Neutrophil (primary cell): ENCODE measurements at regions not wholly inside any gene's neighbourhood (a gene's known extent, or its start where the extent isn't known, plus 50 kb on each side); places are given as distances from the start of the nearest gene placed in this dataset.
"Not testable (repeated sequence)": the region's sequence is repeated elsewhere in the genome, so short reads cannot be mapped to it uniquely, and the experiment has no call there.

Experiments
- H3K27ac ChIP-seq: fragments of 200-600 bp; sonication (generic); 2 replicates; pipeline ENCODE4 v1.5.1; 2016; ENCODE audit warnings: mild to moderate bottlenecking, moderate library complexity
- H3K27me3 ChIP-seq: fragments of 200-600 bp; sonication (generic); 2 replicates; pipeline ENCODE4 v1.6.0; 2016; ENCODE audit warnings: mild to moderate bottlenecking
- H3K36me3 ChIP-seq: fragments of 200-600 bp; sonication (generic); 2 replicates; pipeline ENCODE4 v1.5.1; 2017
- H3K4me1 ChIP-seq, 2 experiments: fragments of 200-600 bp in 1 of 2; sonication (generic) in 1 of 2; 1 replicate in 1 of 2; 2 replicates in 1 of 2; pipeline versions ENCODE4 v1.5.1 to v1.6.1; 2013 to 2016; ENCODE audit warnings: low read depth in 1 of 2, low read length in 1 of 2, mild to moderate bottlenecking in 1 of 2, moderate library complexity in 1 of 2; ENCODE audit not compliant: control insufficient read depth in 1 of 2, insufficient read depth in 1 of 2
- H3K4me3 ChIP-seq, 2 experiments: fragments of 200-600 bp in 1 of 2; sonication (generic) in 1 of 2; 1 replicate in 1 of 2; 2 replicates in 1 of 2; pipeline ENCODE4 v1.5.1; 2013 to 2016; ENCODE audit warnings: low read depth in 1 of 2, low read length in 1 of 2, mild to moderate bottlenecking in 1 of 2, moderate library complexity in 1 of 2
- H3K9me3 ChIP-seq: fragments of 200-600 bp; sonication (generic); 2 replicates; pipeline ENCODE4 v1.5.1; 2016
- CTCF ChIP-seq: fragments of 200-600 bp; sonication (generic); IDR thresholded peaks from 2 replicates; pipeline ENCODE4 v1.5.1; 2016; ENCODE audit warnings: antibody characterized with exemption

- Histone ChIP-seq H3K27ac (no peak overlapping the region), H3K27me3 (no peaks in the 10 kb centered on the region)
- TF ChIP-seq CTCF = no peak
Measured at GRCh38 chr3:153484842-153485241, 322.8 kb downstream of the RAP2B start.

GRCh38 chr3:153495422-153495821, 333.4 kb downstream of the RAP2B start:
- H3K36me3 ChIP-seq = no peaks in the 10 kb centered on the region
- no peaks in the 10 kb centered on the region for H3K9me3 ChIP-seq
- H3K27ac ChIP-seq = no peak overlapping the region
- TF ChIP-seq CTCF = no peak
- no peaks in the 10 kb centered on the region for H3K27me3 ChIP-seq
- H3K4me1 ChIP-seq = no peaks in the 10 kb centered on the region
- H3K4me3 ChIP-seq = no peak overlapping the region

More at GRCh38 chr3:153484842-153485241, 322.8 kb downstream of the RAP2B start:
- Histone ChIP-seq H3K36me3 (no peaks in the 10 kb centered on the region), H3K4me1 (no peaks in the 10 kb centered on the region), H3K9me3 (no peaks in the 10 kb centered on the region), H3K4me3 (no peak overlapping the region)

GRCh38 chr3:153502682-153503081, 340.7 kb downstream of the RAP2B start:
- Histone ChIP-seq H3K36me3 (no peaks in the 10 kb centered on the region), H3K9me3 (no peaks in the 10 kb centered on the region), H3K27ac (no peak overlapping the region), H3K27me3 (no peaks in the 10 kb centered on the region), H3K4me3 (no peak overlapping the region), H3K4me1 (no peaks in the 10 kb centered on the region)
- no peak for TF ChIP-seq CTCF

GRCh38 chr3:153503873-153504272, 341.8 kb downstream of the RAP2B start:
- Histone ChIP-seq H3K27ac (no peak overlapping the region), H3K36me3 (no peaks in the 10 kb centered on the region), H3K9me3 (no peaks in the 10 kb centered on the region), H3K4me1 (no peaks in the 10 kb centered on the region), H3K4me3 (no peak overlapping the region), H3K27me3 (no peaks in the 10 kb centered on the region)
- no peak for TF ChIP-seq CTCF

GRCh38 chr3:153506205-153506604, 344.2 kb downstream of the RAP2B start:
- not testable (repeated sequence) for H3K27ac ChIP-seq, H3K9me3 ChIP-seq, H3K4me1 ChIP-seq, H3K36me3 ChIP-seq, H3K4me3 ChIP-seq, H3K27me3 ChIP-seq

GRCh38 chr3:153506686-153507085, 344.7 kb downstream of the RAP2B start:
- H3K9me3 ChIP-seq, H3K36me3 ChIP-seq, H3K4me3 ChIP-seq, H3K27ac ChIP-seq, H3K27me3 ChIP-seq, H3K4me1 ChIP-seq: not testable (repeated sequence)

- H3K4me1 ChIP-seq = no peaks in the 10 kb centered on the region
- H3K4me3 ChIP-seq = no peak overlapping the region
- H3K27ac ChIP-seq = no peak overlapping the region
- TF ChIP-seq CTCF = no peak
- H3K36me3 ChIP-seq = no peaks in the 10 kb centered on the region
- H3K9me3 ChIP-seq = no peaks in the 10 kb centered on the region
- no peaks in the 10 kb centered on the region for H3K27me3 ChIP-seq
Measured at GRCh38 chr3:153513236-153513635, 351.2 kb downstream of the RAP2B start.
